T-helper 2 cell treated with Interferon-gamma antibody and Interleukin-4, amounts not matched to agents 100 ng/mL and 5 ng/mL, for 36 hours (primary cell): ENCODE measurements at regions not wholly inside any gene's neighbourhood (a gene's known extent, or its start where the extent isn't known, plus 50 kb on each side); places are given as distances from the start of the nearest gene placed in this dataset.

ENCODE experiments used
- intact Hi-C: fragments of 100-400 bp; cut with micrococcal nuclease; formaldehyde crosslinking; loops from one replicate; pipeline ENCODE4 v1.15.1; 2023

- intact Hi-C loops = no loop called here
These were observed 173.1 kb downstream of the NECTIN3 start for GRCh38 chr3:111244760-111245159.

GRCh38 chr3:111246967-111247760 lies 175.5 kb downstream of the NECTIN3 start:
- intact Hi-C loops = no loop called here

- intact Hi-C loops = no loop called here
These were observed 176.8 kb downstream of the NECTIN3 start for GRCh38 chr3:111248406-111248805.

GRCh38 chr3:111249421-111249820 lies 177.8 kb downstream of the NECTIN3 start:
- intact Hi-C loops = no loop called here

GRCh38 chr3:111252779-111253178 lies 181.2 kb downstream of the NECTIN3 start:
- intact Hi-C loops = loop anchor here (5.0 kb wide), 1 partner anchor 180 kb away; the partner anchor contains the start of gene NECTIN3

- intact Hi-C loops = loop anchor here (5.0 kb wide), 1 partner anchor 181 kb away; the partner anchor contains the start of gene NECTIN3
These were observed 182.1 kb downstream of the NECTIN3 start for GRCh38 chr3:111253733-111254132.

GRCh38 chr3:111260878-111261277 lies 189.3 kb downstream of the NECTIN3 start:
- intact Hi-C loops = loop anchor here (2.0 kb wide), 1 partner anchor 22 kb away; no protein-coding TSS in a partner anchor

GRCh38 chr3:111269777-111270176 lies 198.2 kb downstream of the NECTIN3 start:
- intact Hi-C loops = no loop called here

GRCh38 chr3:111277226-111277625 lies 205.6 kb downstream of the NECTIN3 start:
- intact Hi-C loops = no loop called here

GRCh38 chr3:111278959-111279358 lies 207.3 kb downstream of the NECTIN3 start:
- intact Hi-C loops = no loop called here

- intact Hi-C loops = no loop called here
These were observed 210.4 kb downstream of the NECTIN3 start for GRCh38 chr3:111282024-111282423.

GRCh38 chr3:111283165-111283564 lies 211.5 kb downstream of the NECTIN3 start:
- intact Hi-C loops = no loop called here

- intact Hi-C loops = no loop called here
These were observed 213.0 kb downstream of the NECTIN3 start for GRCh38 chr3:111284503-111285183.

GRCh38 chr3:111285184-111285538 lies 213.5 kb downstream of the NECTIN3 start:
- intact Hi-C loops = no loop called here

- intact Hi-C loops = no loop called here
These were observed 214.1 kb downstream of the NECTIN3 start for GRCh38 chr3:111285694-111286093.

GRCh38 chr3:111286746-111287145 lies 215.1 kb downstream of the NECTIN3 start:
- intact Hi-C loops = no loop called here

- intact Hi-C loops = no loop called here
These were observed 220.5 kb downstream of the NECTIN3 start for GRCh38 chr3:111292117-111292516.

GRCh38 chr3:111299192-111299615 lies 227.6 kb downstream of the NECTIN3 start:
- intact Hi-C loops = no loop called here

- intact Hi-C loops = no loop called here
These were observed 229.7 kb downstream of the NECTIN3 start for GRCh38 chr3:111301238-111301798.

- intact Hi-C loops = no loop called here
These were observed 230.4 kb downstream of the NECTIN3 start for GRCh38 chr3:111302063-111302462.

- intact Hi-C loops = no loop called here
These were observed 232.1 kb downstream of the NECTIN3 start for GRCh38 chr3:111303760-111304159.

GRCh38 chr3:111307676-111308075 lies 234.3 kb upstream of the CD96 start:
- intact Hi-C loops = no loop called here
